HG02973 (cell line): ENCODE measurements at regions not wholly inside any gene's neighbourhood (a gene's known extent, or its start where the extent isn't known, plus 50 kb on each side); places are given as distances from the start of the nearest gene placed in this dataset.
"Not testable (repeated sequence)": the region's sequence is repeated elsewhere in the genome, so short reads cannot be mapped to it uniquely, and the experiment has no call there.

Source experiments
- ATAC-seq: cut with Tn5 transposase; IDR thresholded peaks from one replicate; pipeline ENCODE4 v1.9.1; 2021; ENCODE audit warnings: moderate library complexity; ENCODE audit not compliant: unreplicated experiment

- ATAC-seq = peak; percentile 61
Measured at GRCh38 chr5:148740966-148741742, 85.3 kb upstream of the ADRB2 start.

GRCh38 chr5:148741766-148742165 lies 84.6 kb upstream of the ADRB2 start:
- not testable (repeated sequence) for ATAC-seq

- not testable (repeated sequence) for ATAC-seq
Measured at GRCh38 chr5:148744380-148744779, 82.0 kb upstream of the ADRB2 start.

- peak; percentile 91 for ATAC-seq
Measured at GRCh38 chr5:148746826-148747535, 79.4 kb upstream of the ADRB2 start.

- no peak for ATAC-seq
Measured at GRCh38 chr5:148747536-148747906, 78.9 kb upstream of the ADRB2 start.

- ATAC-seq = no peak
Measured at GRCh38 chr5:148748702-148749392, 77.6 kb upstream of the ADRB2 start.

- no peak for ATAC-seq
Measured at GRCh38 chr5:148750614-148751013, 75.8 kb upstream of the ADRB2 start.

- no peak for ATAC-seq
Measured at GRCh38 chr5:148751025-148751424, 75.4 kb upstream of the ADRB2 start.

GRCh38 chr5:148752375-148752774 lies 74.0 kb upstream of the ADRB2 start:
- ATAC-seq = not testable (repeated sequence)

- no peak for ATAC-seq
Measured at GRCh38 chr5:148759101-148759500, 67.3 kb upstream of the ADRB2 start.

- ATAC-seq = peak; percentile 100
Measured at GRCh38 chr5:148760945-148761638, 65.3 kb upstream of the ADRB2 start.

- ATAC-seq = no peak
Measured at GRCh38 chr5:148763996-148764395, 62.4 kb upstream of the ADRB2 start.

- no peak for ATAC-seq
Measured at GRCh38 chr5:148765061-148765460, 61.4 kb upstream of the ADRB2 start.

- no peak for ATAC-seq
Measured at GRCh38 chr5:148768806-148769415, 57.5 kb upstream of the ADRB2 start.

GRCh38 chr5:148769941-148770340 lies 56.5 kb upstream of the ADRB2 start:
- no peak for ATAC-seq

GRCh38 chr5:148774313-148774712 lies 52.1 kb upstream of the ADRB2 start:
- ATAC-seq = no peak

- no peak for ATAC-seq
Measured at GRCh38 chr5:148776261-148776660, 50.1 kb upstream of the ADRB2 start.
